ENCODE measurements at regions not wholly inside any gene's neighbourhood (a gene's known extent, or its start where the extent isn't known, plus 50 kb on each side); places are given as distances from the start of the nearest gene placed in this dataset.

- no peak for TF ChIP-seq CTCF (IDR thresholded peaks at IDR 0.05)
- TF ChIP-seq EP300 (IDR thresholded peaks at IDR 0.05) = no peak
- TF ChIP-seq POLR2A (IDR thresholded peaks at IDR 0.05) = no peak
- TF ChIP-seq POLR2AphosphoS5 (IDR thresholded peaks at IDR 0.05) = no peak
These were observed 396.5 kb upstream of the NPVF start for GRCh38 chr7:25624833-25625232.

Data from gastroesophageal sphincter (tissue), 3 donors.